ENCODE measurements at regions not wholly inside any gene's neighbourhood (a gene's known extent, or its start where the extent isn't known, plus 50 kb on each side); places are given as distances from the start of the nearest gene placed in this dataset.
"Not testable (repeated sequence)": the region's sequence is repeated elsewhere in the genome, so short reads cannot be mapped to it uniquely, and the experiment has no call there.

GRCh38 chr7:152949790-152950189 lies 190.2 kb downstream of the ACTR3B start:
- no peak for DNase-seq

- no peak for DNase-seq
Measured at GRCh38 chr7:152956006-152956405, 196.5 kb downstream of the ACTR3B start.

- no peak for DNase-seq
Measured at GRCh38 chr7:152959610-152960009, 200.1 kb downstream of the ACTR3B start.

DNA sequence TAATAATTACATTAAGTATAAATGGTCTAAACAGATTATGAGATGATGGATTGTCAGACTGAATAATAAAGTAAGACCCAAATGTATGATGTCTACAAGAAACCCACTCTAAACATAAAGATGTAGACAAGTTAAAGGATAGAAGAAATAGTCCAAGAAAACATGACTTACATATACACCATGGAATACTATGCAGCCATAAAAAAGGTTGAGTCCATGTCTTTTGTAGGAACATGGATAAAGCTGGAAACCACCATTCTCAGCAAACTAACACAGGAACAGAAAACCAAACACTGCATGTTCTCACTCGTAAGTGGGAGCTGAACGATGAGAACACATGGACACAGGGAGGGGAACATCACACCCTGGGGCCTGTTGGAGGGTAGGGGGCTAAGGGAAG lies 202.2 kb downstream of the ACTR3B start:
- DNase-seq: not testable (repeated sequence)

DNA sequence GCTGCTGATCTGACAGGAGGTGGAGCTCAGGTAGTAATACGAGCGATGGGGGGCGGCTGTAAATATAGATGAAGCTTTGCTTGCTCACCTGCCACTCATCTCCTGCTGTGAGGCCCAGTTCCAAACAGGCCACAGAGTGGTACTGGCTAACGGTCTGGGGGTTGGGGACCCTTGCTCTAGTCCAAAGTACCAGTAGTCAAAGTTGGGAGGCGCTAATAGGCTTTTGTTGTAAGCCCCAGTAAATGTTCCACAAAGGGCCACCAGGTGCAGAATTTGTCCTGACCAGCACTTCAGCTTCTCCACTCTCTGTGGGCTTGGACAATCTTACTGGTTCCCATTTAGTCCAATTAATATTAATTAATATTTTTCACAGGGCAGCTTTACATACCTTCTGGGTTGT lies 206.6 kb downstream of the ACTR3B start:
- no peak for DNase-seq

GRCh38 chr7:152967958-152968357 lies 208.4 kb downstream of the ACTR3B start:
- no peak for DNase-seq

GRCh38 chr7:152968514-152968913 lies 209.0 kb downstream of the ACTR3B start:
- no peak for DNase-seq

GRCh38 chr7:152969335-152969734 lies 209.8 kb downstream of the ACTR3B start:
- no peak for DNase-seq

DNA sequence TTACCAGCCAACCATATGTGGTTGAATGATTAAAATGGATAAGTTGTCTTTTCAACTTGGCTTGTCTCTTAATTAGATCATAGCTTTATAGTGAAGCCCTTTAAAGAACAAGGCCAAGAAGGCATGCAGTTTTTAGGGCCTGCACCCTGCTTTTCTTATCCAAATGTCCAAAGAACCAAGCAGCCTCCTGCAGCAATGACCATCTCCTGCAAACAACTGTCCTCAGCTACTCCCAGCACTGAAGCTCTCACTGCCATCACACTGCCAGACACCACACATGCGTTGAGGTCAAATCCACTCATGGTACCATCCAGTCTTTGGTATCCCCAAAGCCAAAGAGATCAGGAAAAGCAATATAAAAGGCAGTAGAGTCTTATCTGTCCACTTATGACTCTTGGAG lies 210.3 kb downstream of the ACTR3B start:
- no peak for DNase-seq

- no peak for DNase-seq
Measured at GRCh38 chr7:152970481-152970880, 210.9 kb downstream of the ACTR3B start.

DNA sequence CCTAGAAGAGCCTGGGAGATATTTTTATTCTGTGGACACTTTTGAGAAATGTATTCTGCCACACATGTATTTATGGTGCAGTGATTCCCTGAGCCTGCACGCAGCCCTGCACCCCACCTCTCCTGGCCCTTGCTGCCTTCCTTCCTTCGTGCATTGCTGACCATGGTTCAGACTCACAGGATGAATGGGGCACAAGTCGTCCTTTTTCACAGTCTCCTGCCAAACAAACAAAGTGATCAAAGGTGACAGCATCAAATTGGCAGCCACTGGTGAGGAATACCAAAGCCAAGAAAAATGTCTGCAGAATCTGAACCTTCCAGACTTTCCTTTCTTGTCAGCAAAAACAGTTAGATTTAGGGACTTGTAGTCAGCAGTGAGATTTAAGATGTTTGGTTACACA lies 215.0 kb downstream of the ACTR3B start:
- DNase-seq: no peak

DNA sequence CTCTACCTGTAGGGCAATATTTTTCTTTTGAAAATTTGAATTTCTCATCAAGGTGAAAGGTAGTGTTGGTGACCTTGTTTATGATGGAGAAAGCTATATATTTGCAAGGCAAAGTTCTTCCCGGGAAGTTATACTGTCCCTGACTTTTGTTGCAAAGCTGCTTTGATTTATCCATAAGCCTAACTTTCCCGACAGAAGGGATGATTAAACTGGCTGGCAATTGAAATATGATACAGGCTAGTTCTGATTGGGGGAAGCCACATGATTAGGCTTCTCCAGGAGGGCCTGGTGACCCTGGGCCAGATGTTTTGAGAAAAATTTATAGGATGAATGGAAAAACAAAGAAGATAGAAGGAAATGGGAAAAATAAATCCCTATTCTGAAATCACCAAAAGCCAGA lies 215.5 kb downstream of the ACTR3B start:
- DNase-seq: no peak

DNA sequence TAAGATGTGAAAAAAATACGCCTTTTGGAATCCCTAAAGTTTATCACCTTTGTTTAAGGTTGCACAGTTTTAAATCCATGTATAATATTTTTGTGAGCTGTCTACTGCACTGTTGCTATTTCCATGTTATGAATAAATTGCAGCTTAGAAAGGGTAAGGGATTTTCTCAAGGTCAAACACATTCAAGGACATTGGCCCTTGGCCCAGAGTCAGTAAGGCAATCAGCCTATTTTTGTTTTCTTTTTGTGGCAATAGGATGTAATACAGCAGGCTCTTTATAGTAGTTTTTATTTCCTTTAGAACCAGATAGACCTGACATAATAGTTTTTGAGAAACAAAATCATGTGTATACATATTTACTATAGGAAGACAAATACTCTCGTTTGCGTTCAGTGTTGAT lies 219.8 kb downstream of the ACTR3B start:
- no peak for DNase-seq

DNA sequence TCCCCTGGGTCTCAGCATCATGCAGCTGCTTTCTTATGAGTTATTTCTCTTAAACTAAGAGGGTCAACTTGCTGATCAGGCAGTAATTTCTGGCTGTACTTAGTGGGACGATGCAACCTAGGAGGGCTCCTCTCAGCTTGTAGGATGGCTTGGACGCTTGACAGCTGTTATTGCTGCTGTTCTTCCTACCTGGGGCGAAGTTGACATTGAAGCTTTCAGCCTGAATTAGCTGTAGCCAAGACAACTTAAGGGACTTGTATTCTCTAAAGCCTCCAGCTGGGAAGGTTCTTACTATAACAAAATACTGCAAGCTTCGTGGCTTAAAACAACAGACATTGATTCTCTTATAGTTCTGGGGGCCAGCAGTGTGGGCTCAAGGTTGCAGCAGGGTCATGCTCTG lies 224.9 kb downstream of the ACTR3B start:
- no peak for DNase-seq

- no peak for DNase-seq
Measured at GRCh38 chr7:152986376-152986775, 226.8 kb downstream of the ACTR3B start.

DNA sequence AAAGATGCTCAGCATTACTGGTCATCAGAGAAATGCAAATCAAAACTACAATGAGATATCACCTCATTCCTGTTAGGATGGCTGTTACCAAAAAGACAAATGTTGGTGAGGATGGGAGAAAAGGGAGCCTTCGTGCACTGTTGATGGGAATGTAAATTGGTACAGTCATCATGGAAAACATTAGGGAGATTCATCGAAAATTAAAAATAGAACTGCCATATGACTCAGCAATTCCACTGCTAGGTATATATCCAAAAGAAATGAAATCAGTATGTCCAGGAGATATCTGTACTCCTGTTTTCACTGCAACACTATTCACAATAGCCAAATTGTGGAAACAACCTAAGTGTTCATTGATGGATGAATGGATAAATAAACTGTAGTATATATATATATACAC lies 228.1 kb downstream of the ACTR3B start:
- peak; percentile 15 for DNase-seq

- DNase-seq: peak; percentile 11
Measured at GRCh38 chr7:152989889-152990380, 230.4 kb downstream of the ACTR3B start.

- DNase-seq: no peak
Measured at GRCh38 chr7:152998420-152998819, 238.9 kb downstream of the ACTR3B start.

DNA sequence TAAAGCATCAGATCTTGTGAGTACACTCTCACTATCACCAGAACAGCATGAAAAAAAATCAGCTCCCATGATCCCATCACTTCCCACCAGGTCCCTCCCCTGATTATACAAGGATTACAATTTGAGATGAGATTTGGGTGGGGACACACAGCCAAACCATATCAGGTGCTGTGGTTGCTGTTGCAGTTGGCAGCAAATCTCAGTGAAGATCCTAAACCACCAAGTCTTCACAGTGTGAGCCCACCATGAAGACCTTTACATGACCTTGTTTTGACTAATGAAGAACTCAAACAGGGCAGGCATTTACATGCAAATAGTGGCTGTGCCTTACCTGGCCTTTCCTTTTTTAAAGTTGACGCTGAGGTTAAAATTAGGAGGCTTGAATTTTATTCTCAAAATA lies 242.6 kb downstream of the ACTR3B start:
- no peak for DNase-seq

GRCh38 chr7:153002572-153002971 lies 243.0 kb downstream of the ACTR3B start:
- DNase-seq: no peak

DNA sequence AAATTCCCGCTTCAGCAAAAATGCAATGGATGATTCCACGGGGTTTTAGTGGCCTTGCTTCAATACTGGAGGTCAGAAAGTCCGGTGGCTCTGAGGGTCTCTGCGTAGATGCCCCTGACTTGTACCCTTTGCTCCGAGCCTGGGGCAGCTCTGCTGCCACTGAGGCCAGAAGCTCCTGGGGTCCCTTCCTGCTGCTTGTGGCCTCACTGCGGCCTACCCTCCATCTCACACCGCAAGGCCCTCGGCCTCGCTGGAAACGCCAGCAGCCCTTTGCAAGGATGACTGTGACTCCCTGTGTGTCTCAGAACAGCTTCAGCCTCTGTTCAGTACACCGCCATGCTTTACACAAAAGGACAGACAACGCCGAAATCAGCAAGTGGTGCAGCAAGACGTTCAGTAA lies 244.8 kb downstream of the ACTR3B start:
- no peak for DNase-seq

DNA sequence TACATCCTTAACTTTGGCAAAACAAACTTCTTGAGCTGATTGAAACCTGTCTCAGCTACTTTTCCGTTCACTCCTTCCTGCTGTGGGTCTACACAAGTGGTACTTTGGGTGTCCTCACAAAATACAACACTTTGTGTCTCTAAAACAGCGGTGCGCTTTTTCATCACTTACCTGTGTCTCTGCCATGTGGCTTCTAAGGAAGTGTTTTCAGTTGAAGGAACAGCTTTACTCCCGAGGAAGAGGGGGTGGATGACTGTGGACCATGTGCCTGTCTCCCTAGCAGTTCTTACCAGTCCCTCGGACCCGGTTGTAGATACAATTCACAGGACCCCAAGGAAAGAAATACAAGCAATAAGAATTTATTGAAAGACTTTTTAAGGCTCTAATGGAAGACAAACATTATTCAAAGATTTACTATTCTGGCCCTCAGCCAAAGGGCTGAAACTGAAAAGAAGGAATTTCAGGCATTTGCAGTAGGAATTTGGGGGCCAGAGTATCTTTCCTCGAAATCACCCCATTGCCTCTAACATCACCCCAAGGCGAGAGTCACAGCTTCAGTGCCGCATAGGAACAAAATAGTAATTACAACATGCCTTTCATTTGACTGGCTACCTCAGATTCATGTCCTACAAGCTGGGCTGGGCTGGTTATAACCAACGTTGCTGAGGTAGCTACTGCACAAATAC lies 246.3 kb downstream of the ACTR3B start:
- no peak for DNase-seq

DNA sequence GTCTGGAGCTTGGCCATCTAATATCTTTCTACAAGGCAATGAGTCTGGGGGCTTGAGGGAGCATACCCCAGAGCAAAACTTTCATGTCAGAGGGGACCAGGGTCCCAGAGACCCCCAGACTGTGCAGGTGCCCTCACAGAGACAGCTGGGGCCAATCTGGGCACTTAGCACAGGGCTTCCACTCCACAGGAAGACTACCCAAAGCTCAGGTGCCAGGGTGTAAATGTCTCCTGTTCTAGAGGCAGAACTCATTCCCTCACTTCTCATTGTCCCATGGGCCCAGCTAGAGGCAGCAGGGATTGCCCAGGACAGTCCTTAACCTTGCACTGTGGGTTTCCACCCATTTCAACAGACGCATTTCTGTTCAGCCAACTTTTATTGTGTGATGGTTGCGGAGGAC lies 246.9 kb downstream of the ACTR3B start:
- DNase-seq: no peak

DNA sequence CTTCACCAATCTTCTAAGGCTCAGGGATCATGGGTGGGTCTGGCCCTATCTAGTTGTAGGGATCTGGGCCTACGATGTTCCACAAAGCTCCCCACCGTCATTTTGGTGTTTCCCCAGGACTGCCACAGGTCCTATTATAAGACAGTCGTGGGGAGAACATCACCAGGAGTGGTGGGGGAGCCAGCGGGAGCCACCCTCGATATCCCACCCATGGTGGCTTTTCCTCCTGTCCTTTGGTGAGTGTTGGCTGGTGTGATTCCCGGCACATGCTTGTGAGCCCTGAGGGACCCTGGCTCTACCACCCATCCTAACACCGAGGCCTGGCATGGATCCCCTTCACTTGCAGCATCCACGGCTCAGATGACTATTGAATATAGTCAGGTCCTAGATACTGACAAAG lies 247.4 kb downstream of the ACTR3B start:
- no peak for DNase-seq

DNA sequence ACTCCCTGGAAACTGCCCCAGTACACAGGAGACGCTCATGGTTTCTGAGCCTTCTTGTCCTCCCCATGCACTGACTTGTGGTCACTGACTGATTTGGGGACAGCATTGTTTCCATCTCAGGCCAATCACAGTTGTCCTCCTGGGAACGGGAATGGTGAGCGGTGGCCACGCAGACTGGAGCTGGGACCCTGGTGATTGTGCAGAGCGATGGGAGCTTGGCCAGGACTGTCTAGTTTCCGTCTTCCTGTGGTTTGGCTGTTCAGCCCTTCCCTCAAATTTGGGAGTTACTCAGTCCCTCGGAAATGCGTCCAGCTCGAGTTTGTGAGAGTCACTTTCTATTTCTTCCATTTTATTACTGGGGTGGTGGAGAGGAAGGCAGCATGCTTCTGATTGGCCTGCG lies 250.9 kb downstream of the ACTR3B start:
- DNase-seq: no peak

All from fibroblast of skin of back (primary cell).